GM12878 (cell line): ENCODE measurements at regions not wholly inside any gene's neighbourhood (a gene's known extent, or its start where the extent isn't known, plus 50 kb on each side); places are given as distances from the start of the nearest gene placed in this dataset.

Experiments
- ATAC-seq: fragments of 200-7000 bp; cut with Tn5 transposase; 3 replicates; pipeline ENCODE4 v1.9.1; 2020; ENCODE audit warnings: mild to moderate bottlenecking, moderate library complexity
- BruUV-seq: library from RNA; stranded (reverse); fragments of 400-500 nt; replicated peaks from 2 replicates; lab custom pipeline; 2021; lab: Mats Ljungman, UMichigan
- CTCF ChIA-PET: fragments of 300-600 bp; sonication (Branson Sonifier 250); formaldehyde crosslinking; extraction: SDS; loops from one replicate; lab custom pipeline; 2021; ENCODE audit warnings: inconsistent platforms; lab: Yijun Ruan, JAX
- POLR2A ChIA-PET: fragments of 350-600 bp; formaldehyde crosslinking; extraction: SDS; loops from one replicate; lab custom pipeline; 2021; ENCODE audit warnings: inconsistent platforms; lab: Charles Lee
- RAD21 ChIA-PET: fragments of 300-600 bp; sonication (Branson Sonifier 250); formaldehyde crosslinking; loops from one replicate; lab custom pipeline; 2023; ENCODE audit warnings: antibody characterized with exemption; ENCODE audit not compliant: unreplicated experiment; lab: Charles Lee
- SMC1A ChIA-PET: fragments of 300-600 bp; sonication (Branson Sonifier 250); formaldehyde crosslinking; loops from one replicate; lab custom pipeline; 2023; ENCODE audit not compliant: unreplicated experiment, uncharacterized antibody; lab: Charles Lee
- DNase-seq: peaks from one replicate; pipeline ENCODE4 v3.0.0-alpha.2; 2011; ENCODE audit warnings: low read depth, low spot score
- FAIRE-seq: peaks from 3 replicates; lab custom pipeline; 2011; peaks lifted over from hg19 to GRCh38; lab: Jason Lieb, UNC
- H2AFZ ChIP-seq: 2 replicates; pipeline ENCODE4 v1.6.0; 2011; ENCODE audit warnings: low read depth, low read length, control low read depth; ENCODE audit not compliant: control insufficient read depth
- H3K27ac ChIP-seq: 2 replicates; pipeline ENCODE4 v1.5.1; 2011; ENCODE audit warnings: control low read depth; ENCODE audit not compliant: control insufficient read depth, insufficient read depth
- H3K27me3 ChIP-seq, 2 experiments: replicated peaks in 1 of 2; 2 replicates each; pipeline versions ENCODE4 v1.6.0 to v1.6.1; 2011; ENCODE audit warnings: low read length in 1 of 2; ENCODE audit not compliant: control insufficient read depth in 2 of 2, insufficient read depth in 2 of 2
- H3K36me3 ChIP-seq, 2 experiments: 2 replicates each; pipeline ENCODE4 v1.5.1; 2011; ENCODE audit warnings: low read length in 1 of 2; ENCODE audit not compliant: control insufficient read depth in 2 of 2, insufficient read depth in 2 of 2
- H3K4me1 ChIP-seq: 2 replicates; pipeline ENCODE4 v1.6.1; 2011; ENCODE audit warnings: mild to moderate bottlenecking, low read length, moderate library complexity, mixed read lengths; ENCODE audit not compliant: control insufficient read depth, insufficient read depth
- H3K4me2 ChIP-seq: 2 replicates; pipeline ENCODE4 v1.6.0; 2011; ENCODE audit warnings: control low read depth; ENCODE audit not compliant: control insufficient read depth, insufficient read depth
- H3K4me3 ChIP-seq: fragments of 200-600 bp; sonication (generic); 2 replicates; pipeline ENCODE4 v1.5.1; 2016
- H3K79me2 ChIP-seq: 2 replicates; pipeline ENCODE4 v1.6.0; 2011; ENCODE audit warnings: low read length; ENCODE audit not compliant: control insufficient read depth, insufficient read depth
- H3K9ac ChIP-seq: 2 replicates; pipeline ENCODE4 v1.8.0; 2011; ENCODE audit warnings: low read length, control low read depth, mixed read lengths; ENCODE audit not compliant: control insufficient read depth, insufficient read depth
- H3K9me3 ChIP-seq: replicated peaks from 3 replicates; pipeline ENCODE4 v1.5.1; 2011; ENCODE audit warnings: mild to moderate bottlenecking, low read length; ENCODE audit not compliant: control insufficient read depth, insufficient read depth
- H4K20me1 ChIP-seq: 2 replicates; pipeline ENCODE4 v1.6.0; 2011; ENCODE audit not compliant: control insufficient read depth, insufficient read depth
- ATF2 ChIP-seq: IDR thresholded peaks from 2 replicates; pipeline ENCODE4 v1.6.1; 2012; ENCODE audit warnings: low read length, inconsistent platforms
- BCL11A ChIP-seq: IDR thresholded peaks from 2 replicates; pipeline ENCODE4 v1.6.1; 2011; ENCODE audit warnings: low read depth, low read length
- BCLAF1 ChIP-seq: fragments of 450-650 bp; IDR thresholded peaks from 2 replicates; pipeline ENCODE4 v1.6.1; 2017; ENCODE audit warnings: antibody characterized with exemption, mild to moderate bottlenecking, moderate library complexity
- IKZF1 ChIP-seq: fragments of 450-650 bp; conservative IDR thresholded peaks from 2 replicates; pipeline ENCODE4 v1.6.1; 2017; ENCODE audit warnings: antibody characterized with exemption, mild to moderate bottlenecking
- MEF2A ChIP-seq: IDR thresholded peaks from 2 replicates; pipeline ENCODE4 v1.6.1; 2011; ENCODE audit warnings: low read depth, mild to moderate bottlenecking, low read length, moderate library complexity; ENCODE audit not compliant: insufficient read depth
- MEF2B ChIP-seq: fragments of 450-650 bp; IDR thresholded peaks from 2 replicates; pipeline ENCODE4 v1.6.1; 2018; ENCODE audit warnings: mild to moderate bottlenecking, moderate library complexity; ENCODE audit not compliant: partially characterized antibody, poor library complexity, severe bottlenecking
- RUNX3 ChIP-seq: IDR thresholded peaks from 2 replicates; pipeline ENCODE4 v1.6.1; 2012; ENCODE audit warnings: low read length, inconsistent platforms
- STAT3 ChIP-seq: IDR thresholded peaks from 2 replicates; pipeline ENCODE4 v1.6.1; 2011; ENCODE audit warnings: low read depth, low read length, improper control_type of control experiment
- YY1 ChIP-seq: IDR thresholded peaks from 2 replicates; pipeline ENCODE4 v1.6.1; 2011; ENCODE audit warnings: low read depth, mild to moderate bottlenecking, low read length
- WGBS: methylation state at CpG from one replicate; pipeline ENCODE4 v1.1.6; 2016; ENCODE audit warnings: low lambda C conversion rate; ENCODE audit not compliant: insufficient replicate concordance, insufficient coverage; ENCODE audit errors: missing lambda C conversion rate; 5-methylcytosine and 5-hydroxymethylcytosine counted together
- in situ Hi-C: fragments of 300-500 bp; cut with MboI; formaldehyde crosslinking; loops from 9 replicates; pipeline ENCODE4 v1.14.3; 2018; ENCODE audit warnings: mixed read lengths
- intact Hi-C: fragments of 100-400 bp; cut with micrococcal nuclease; formaldehyde crosslinking; loops from one replicate; pipeline ENCODE4 v1.14.2; 2022; ENCODE audit not compliant: unreplicated experiment

GRCh38 chr17:77371117-77371887 lies 230.5 kb downstream of the SEC14L1 start:
- ChIA-PET SMC1A (interaction anchor here (1.1 kb wide), 1 partner anchor 11 kb away, joined by 3 read pairs; no protein-coding TSS in a partner anchor), CTCF (interaction anchor here (1.1 kb wide), 1 partner anchor 30 kb away, joined by 3 read pairs; no protein-coding TSS in a partner anchor), POLR2A (no interaction called here), RAD21 (no interaction called here)
- Histone ChIP-seq H3K27me3 (no peaks in the 10 kb centered on the region), H2AFZ (no peak overlapping the region; the same call in 1 of the 2 replicates), H3K9ac (peak overlapping the region; percentile 67; the same call in 1 of the 2 replicates), H4K20me1 (peaks cover 6% of the 10 kb centered on the region; the same call in 1 of the 2 replicates), H3K79me2 (peaks cover 58% of the 10 kb centered on the region), H3K36me3 (no peaks in the 10 kb centered on the region; a peak in 1 of 4 replicates), H3K27ac (peak overlapping the region; percentile 69), H3K4me3 (0 out of 2 replicates have a peak overlapping the region, but pooled peaks have one; percentile 58), H3K4me1 (peaks cover 49% of the 10 kb centered on the region), H3K4me2 (peak overlapping the region; percentile 85), H3K9me3 (no peaks in the 10 kb centered on the region)
- FAIRE-seq (no peak), ATAC-seq (no peak), DNase-seq (no peak)
- in situ Hi-C loops (no loop called here), intact Hi-C loops (loop anchor here (5.0 kb wide), 1 partner anchor 39 kb away; no protein-coding TSS in a partner anchor)
- no TSS peak for BruUV-seq
- WGBS = 62% methylated on average over 20 of the region's 20 CpGs
- TF ChIP-seq ATF2 (no peak), IKZF1 (no peak), BCL11A (0 out of 2 replicates have a peak, but pooled peaks have one; percentile 12), MEF2B (peak; percentile 13), YY1 (peak; percentile 86), BCLAF1 (no peak), MEF2A (0 out of 2 replicates have a peak, but pooled peaks have one; percentile 61), STAT3 (no peak), RUNX3 (peak; percentile 80)
